ENCODE measurements at regions not wholly inside any gene's neighbourhood (a gene's known extent, or its start where the extent isn't known, plus 50 kb on each side); places are given as distances from the start of the nearest gene placed in this dataset.

- Histone ChIP-seq H3K36me3 (no peaks in the 10 kb centered on the region), H3K9me3 (no peaks in the 10 kb centered on the region), H3K4me1 (peaks cover 0 to 6% of the 10 kb centered on the region in 2 donors), H3K27ac (no peak overlapping the region), H3K4me3 (replicated peaks in 1 of 3) (no peak overlapping the region), H3K27me3 (no peaks in the 10 kb centered on the region)
- intact Hi-C loops (cut with DNase I) = no loop called here
- DNase-seq = no peak
- WGBS, 2 donors = 91 to 92% methylated on average over 3 of the region's 3 CpGs
- TF ChIP-seq CTCF (IDR thresholded peaks at IDR 0.05) (no peak), POLR2A (IDR thresholded peaks at IDR 0.05) (no peak)
Observed at GRCh38 chr22:27687984-27688545, 113.5 kb downstream of the MN1 start.

- H3K4me1 ChIP-seq = peaks cover 0 to 6% of the 10 kb centered on the region in 2 donors
- H3K4me3 ChIP-seq (replicated peaks in 1 of 3) = no peak overlapping the region
- no peaks in the 10 kb centered on the region for H3K27me3 ChIP-seq
- DNase-seq = no peak
- TF ChIP-seq POLR2A (IDR thresholded peaks at IDR 0.05) (no peak), CTCF (IDR thresholded peaks at IDR 0.05) (no peak)
- H3K9me3 ChIP-seq = no peaks in the 10 kb centered on the region
- H3K27ac ChIP-seq = no peak overlapping the region
- no peaks in the 10 kb centered on the region for H3K36me3 ChIP-seq
- intact Hi-C loops (cut with DNase I) = no loop called here
- WGBS, 2 donors = 90 to 92% methylated on average over 1 of the region's 1 CpG
Observed at GRCh38 chr22:27689664-27690063, 111.9 kb downstream of the MN1 start.

- no peaks in the 10 kb centered on the region for H3K27me3 ChIP-seq
- H3K36me3 ChIP-seq = no peaks in the 10 kb centered on the region
- DNase-seq = no peak
- no peaks in the 10 kb centered on the region for H3K9me3 ChIP-seq
- H3K4me3 ChIP-seq (replicated peaks in 1 of 3) = no peak overlapping the region
- H3K4me1 ChIP-seq = peaks cover 0 to 6% of the 10 kb centered on the region in 2 donors
- WGBS, 2 donors = 77 to 86% methylated on average over 3 of the region's 3 CpGs
- H3K27ac ChIP-seq = no peak overlapping the region
- intact Hi-C loops (cut with DNase I) = no loop called here
- TF ChIP-seq CTCF (IDR thresholded peaks at IDR 0.05) = no peak
Observed at GRCh38 chr22:27690599-27690998, 111.0 kb downstream of the MN1 start.

- no peak for DNase-seq
- H3K4me1 ChIP-seq = no peaks in the 10 kb centered on the region
- no peaks in the 10 kb centered on the region for H3K36me3 ChIP-seq
- intact Hi-C loops (cut with DNase I) = no loop called here
- H3K27me3 ChIP-seq = no peaks in the 10 kb centered on the region
- no peaks in the 10 kb centered on the region for H3K9me3 ChIP-seq
- no peak for TF ChIP-seq POLR2A (IDR thresholded peaks at IDR 0.05)
- TF ChIP-seq CTCF (IDR thresholded peaks at IDR 0.05) = no peak
- H3K27ac ChIP-seq = no peak overlapping the region
- no peak overlapping the region for H3K4me3 ChIP-seq (replicated peaks in 1 of 3)
- WGBS, 2 donors = 75 to 78% methylated on average over 4 of the region's 4 CpGs
Observed at GRCh38 chr22:27692243-27692642, 109.3 kb downstream of the MN1 start.

- Histone ChIP-seq H3K27ac (no peak overlapping the region), H3K27me3 (no peaks in the 10 kb centered on the region)
Observed at GRCh38 chr22:27695925-27696324, 105.6 kb downstream of the MN1 start.

More at GRCh38 chr22:27695925-27696324, 105.6 kb downstream of the MN1 start:
- H3K9me3 ChIP-seq = no peaks in the 10 kb centered on the region
- H3K4me3 ChIP-seq (replicated peaks in 1 of 3) = no peak overlapping the region
- 68 to 79% methylated on average over 3 of the region's 3 CpGs for WGBS, 2 donors
- TF ChIP-seq CTCF (IDR thresholded peaks at IDR 0.05) (no peak), POLR2A (IDR thresholded peaks at IDR 0.05) (no peak)
- no peaks in the 10 kb centered on the region for H3K36me3 ChIP-seq
- intact Hi-C loops (cut with DNase I) = no loop called here
- no peaks in the 10 kb centered on the region for H3K4me1 ChIP-seq
- no peak for DNase-seq
